Activated T-cell treated with anti-CD3 and anti-CD28 coated beads for 24 hours (primary cell): ENCODE measurements at regions not wholly inside any gene's neighbourhood (a gene's known extent, or its start where the extent isn't known, plus 50 kb on each side); places are given as distances from the start of the nearest gene placed in this dataset.

Experiments
- DNase-seq: peaks from one replicate; pipeline ENCODE4 v3.0.0-alpha.2; 2020; ENCODE audit warnings: low read depth

DNA sequence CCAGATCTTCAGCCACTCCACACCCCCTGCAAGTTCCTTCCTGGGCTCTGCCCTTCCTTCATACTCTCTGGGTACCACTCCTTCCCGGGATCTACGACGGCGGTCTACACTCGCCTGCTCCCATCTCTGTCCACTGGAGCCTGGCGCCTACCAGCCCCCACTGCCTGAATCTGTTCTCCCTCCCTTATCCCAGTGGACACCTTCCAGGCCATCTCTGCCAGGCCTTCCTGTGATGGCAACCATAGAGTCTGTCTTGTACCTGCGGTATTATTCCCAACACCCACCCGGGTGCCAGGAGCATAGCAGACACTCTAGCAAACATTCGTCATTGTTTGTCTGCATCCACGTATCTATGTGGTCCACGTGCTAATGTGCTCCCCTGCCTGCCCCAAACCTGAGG, 140.9 kb downstream of the ZFP36L2 start:
- DNase-seq: no peak

DNA sequence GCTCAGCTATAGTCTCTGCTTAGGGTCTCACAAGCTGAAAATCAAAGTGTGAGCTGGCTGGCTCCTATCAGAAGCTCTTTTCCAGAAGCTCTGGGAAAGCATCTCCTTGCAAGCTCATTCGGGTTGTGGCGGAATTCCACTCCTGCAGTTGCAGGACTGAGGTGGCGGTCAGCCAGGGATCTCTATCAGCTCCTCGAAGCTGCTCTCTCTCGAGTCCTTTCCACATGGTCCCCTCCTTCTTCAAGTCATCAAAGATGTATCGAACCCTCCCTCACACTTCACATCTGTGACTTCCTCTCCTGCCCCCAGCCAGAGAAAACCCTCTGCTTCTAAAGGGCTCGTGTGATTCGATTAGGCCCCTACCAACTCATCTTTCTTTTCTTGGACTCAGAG, 141.7 kb downstream of the ZFP36L2 start:
- DNase-seq: no peak

- DNase-seq: no peak
These were observed 142.4 kb downstream of the ZFP36L2 start for GRCh38 chr2:43083710-43084698.

GRCh38 chr2:43082903-43083677, 143.3 kb downstream of the ZFP36L2 start:
- DNase-seq: no peak

GRCh38 chr2:43082111-43082894, 144.1 kb downstream of the ZFP36L2 start:
- no peak for DNase-seq

GRCh38 chr2:43081131-43081765, 145.2 kb downstream of the ZFP36L2 start:
- no peak for DNase-seq

DNA sequence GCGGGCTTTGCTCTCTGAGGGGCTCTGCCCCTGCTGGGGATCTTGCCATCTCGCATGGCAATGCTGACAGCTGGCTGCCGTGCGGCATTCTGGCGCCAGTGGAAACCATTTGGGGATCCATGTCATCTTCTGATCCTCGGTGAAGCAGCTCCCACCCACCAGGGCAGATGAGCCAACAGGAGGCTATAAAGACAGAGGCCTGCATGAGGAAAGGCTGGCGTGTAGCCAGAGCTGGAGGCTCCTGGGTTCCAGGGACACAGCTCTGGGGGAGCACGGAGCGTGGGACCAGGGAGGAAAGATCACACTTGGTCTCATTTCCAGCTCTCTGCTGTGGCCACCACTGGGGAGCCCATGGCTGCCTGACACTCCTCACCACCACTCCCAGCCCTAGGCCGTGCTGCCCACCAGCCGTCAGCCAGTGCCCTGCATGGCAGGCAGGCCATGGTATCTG, 145.8 kb downstream of the ZFP36L2 start:
- DNase-seq: no peak

GRCh38 chr2:43078781-43079755, 147.3 kb downstream of the ZFP36L2 start:
- no peak for DNase-seq

GRCh38 chr2:43078301-43078700, 148.1 kb downstream of the ZFP36L2 start:
- DNase-seq: no peak

GRCh38 chr2:43077876-43078275, 148.5 kb downstream of the ZFP36L2 start:
- DNase-seq: no peak

GRCh38 chr2:43076676-43077075, 149.7 kb downstream of the ZFP36L2 start:
- DNase-seq: no peak

- no peak for DNase-seq
These were observed 150.4 kb downstream of the ZFP36L2 start for GRCh38 chr2:43075811-43076585.

DNA sequence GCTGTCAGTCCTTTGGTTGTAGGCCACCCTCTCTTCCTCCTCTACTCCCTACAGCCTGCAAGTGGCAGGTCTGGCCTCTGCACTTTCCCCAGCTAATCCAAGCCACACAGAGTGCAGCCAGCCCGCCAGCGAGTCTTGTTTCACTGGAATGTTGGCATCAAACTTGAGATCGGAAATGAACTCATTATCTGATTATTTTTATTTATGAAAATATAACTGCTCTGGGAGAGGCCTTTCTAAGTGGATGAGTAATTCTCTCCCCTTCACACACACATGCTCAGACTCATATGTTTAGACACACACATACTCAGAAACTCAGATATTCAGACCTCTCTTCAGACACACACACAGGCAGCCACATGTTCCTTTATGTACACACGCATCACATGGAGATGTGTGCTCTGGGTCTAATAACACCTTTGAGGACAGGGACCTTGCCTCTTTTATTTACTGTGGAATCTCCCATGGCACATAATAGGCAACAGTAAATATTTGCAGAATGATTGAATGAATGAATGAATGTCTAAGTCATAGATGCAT, 151.3 kb downstream of the ZFP36L2 start:
- no peak for DNase-seq

- DNase-seq: no peak
These were observed 151.8 kb downstream of the ZFP36L2 start for GRCh38 chr2:43074592-43075053.

DNA sequence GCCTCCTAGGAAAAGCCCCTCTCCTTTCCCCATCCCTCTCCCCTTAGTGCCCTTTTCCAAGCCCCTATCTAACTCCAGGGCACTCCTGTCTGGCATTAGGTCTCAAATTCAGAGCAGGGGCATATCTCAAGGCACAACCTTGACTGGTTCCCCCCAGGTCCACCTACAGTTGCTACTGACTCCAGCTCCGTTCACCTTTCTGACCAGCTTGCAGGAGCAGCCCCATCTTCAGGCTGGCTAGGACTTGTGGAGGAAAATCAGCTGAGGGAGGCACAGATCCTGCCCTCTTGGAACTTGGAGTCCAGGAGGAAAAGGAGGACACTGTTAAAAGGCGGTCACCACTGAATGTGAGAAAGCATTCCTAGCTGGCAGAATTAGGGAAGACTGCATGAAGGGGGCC, 152.4 kb downstream of the ZFP36L2 start:
- no peak for DNase-seq

DNA sequence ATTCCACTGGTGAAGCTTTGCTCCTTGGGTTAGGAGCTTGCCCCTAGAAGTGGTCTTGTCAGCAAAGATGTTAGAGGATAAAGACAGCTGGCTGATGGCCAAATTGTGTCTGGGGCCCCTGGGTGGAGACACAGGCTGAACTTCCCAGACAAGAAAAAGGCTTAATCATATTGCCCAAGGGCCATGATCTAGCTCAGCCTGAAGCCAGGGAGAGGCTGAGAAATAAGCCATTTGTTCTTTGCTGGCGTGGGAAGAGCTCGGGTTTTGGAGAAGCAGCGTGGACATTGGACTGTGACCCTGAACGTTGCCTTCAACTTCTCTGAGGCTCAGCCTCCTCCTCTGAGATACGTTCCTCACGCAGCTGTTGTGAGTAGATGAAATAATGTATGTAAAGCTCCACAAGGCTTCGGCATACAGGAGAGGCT, 153.0 kb downstream of the ZFP36L2 start:
- DNase-seq: no peak

- DNase-seq: no peak
These were observed 154.5 kb downstream of the ZFP36L2 start for GRCh38 chr2:43071599-43072550.
